Right lung (tissue), 2 donors: ENCODE measurements at regions not wholly inside any gene's neighbourhood (a gene's known extent, or its start where the extent isn't known, plus 50 kb on each side); places are given as distances from the start of the nearest gene placed in this dataset.
"Not testable (repeated sequence)": the region's sequence is repeated elsewhere in the genome, so short reads cannot be mapped to it uniquely, and the experiment has no call there.

Experiments
- DNase-seq, 2 donors: peaks; one replicate each; pipeline ENCODE4 v3.0.0-alpha.2; 2013

- no peak for DNase-seq
These were observed 57.3 kb upstream of the NOVA1 start for GRCh38 chr14:26655128-26655527.

GRCh38 chr14:26663506-26663905 is 65.7 kb upstream of the NOVA1 start:
- DNase-seq = no peak

- DNase-seq = not testable (repeated sequence)
These were observed 81.0 kb upstream of the NOVA1 start for GRCh38 chr14:26678732-26679420.

GRCh38 chr14:26685401-26685800 is 87.6 kb upstream of the NOVA1 start:
- DNase-seq = no peak

GRCh38 chr14:26687301-26687837 is 89.5 kb upstream of the NOVA1 start:
- no peak for DNase-seq

GRCh38 chr14:26694521-26694920 is 96.7 kb upstream of the NOVA1 start:
- no peak for DNase-seq

- no peak for DNase-seq
These were observed 104.9 kb upstream of the NOVA1 start for GRCh38 chr14:26702721-26703230.

- DNase-seq = no peak
These were observed 106.0 kb upstream of the NOVA1 start for GRCh38 chr14:26703686-26704366.

- no peak for DNase-seq
These were observed 109.4 kb upstream of the NOVA1 start for GRCh38 chr14:26707234-26707633.

- DNase-seq = no peak
These were observed 111.2 kb upstream of the NOVA1 start for GRCh38 chr14:26709019-26709418.

- DNase-seq = no peak
These were observed 121.7 kb upstream of the NOVA1 start for GRCh38 chr14:26719514-26719913.

GRCh38 chr14:26722258-26722657 is 124.4 kb upstream of the NOVA1 start:
- no peak for DNase-seq

GRCh38 chr14:26729851-26730250 is 132.0 kb upstream of the NOVA1 start:
- no peak for DNase-seq

GRCh38 chr14:26730929-26731618 is 133.2 kb upstream of the NOVA1 start:
- DNase-seq = peak in 1 of 2 donors; percentile 1

- DNase-seq = no peak
These were observed 138.0 kb upstream of the NOVA1 start for GRCh38 chr14:26735811-26736210.

- DNase-seq = no peak
These were observed 140.7 kb upstream of the NOVA1 start for GRCh38 chr14:26738571-26738970.

- no peak for DNase-seq
These were observed 143.9 kb upstream of the NOVA1 start for GRCh38 chr14:26741711-26742212.

GRCh38 chr14:26743284-26743683 is 145.5 kb upstream of the NOVA1 start:
- no peak for DNase-seq

GRCh38 chr14:26744903-26745302 is 147.1 kb upstream of the NOVA1 start:
- no peak for DNase-seq

- DNase-seq = no peak
These were observed 163.7 kb upstream of the NOVA1 start for GRCh38 chr14:26761532-26761931.

- peak in 1 of 2 donors; percentile 2 for DNase-seq
These were observed 167.5 kb upstream of the NOVA1 start for GRCh38 chr14:26765301-26765700.
